Upper lobe of right lung (tissue), 1 donor: ENCODE measurements at regions not wholly inside any gene's neighbourhood (a gene's known extent, or its start where the extent isn't known, plus 50 kb on each side); places are given as distances from the start of the nearest gene placed in this dataset.

Experiments used
- ATAC-seq: fragments of 200-7000 bp; cut with Tn5 transposase; one replicate; pipeline ENCODE4 v1.9.1; 2020; ENCODE audit warnings: mild to moderate bottlenecking, moderate library complexity
- DNase-seq: peaks from one replicate; pipeline ENCODE4 v3.0.0-alpha.2; 2020
- H3K27ac ChIP-seq: fragments of 200-600 bp; one replicate; pipeline ENCODE4 v1.8.0; 2022
- H3K27me3 ChIP-seq: fragments of 200-600 bp; one replicate; pipeline ENCODE4 v1.8.0; 2022; ENCODE audit warnings: mild to moderate bottlenecking
- H3K36me3 ChIP-seq: fragments of 200-600 bp; one replicate; pipeline ENCODE4 v1.8.0; 2022
- H3K4me1 ChIP-seq: fragments of 200-600 bp; one replicate; pipeline ENCODE4 v1.8.0; 2022
- H3K4me3 ChIP-seq: fragments of 200-600 bp; one replicate; pipeline ENCODE4 v1.8.0; 2022; ENCODE audit warnings: mild to moderate bottlenecking
- H3K9me3 ChIP-seq: fragments of 200-600 bp; one replicate; pipeline ENCODE4 v1.8.0; 2022
- CTCF ChIP-seq: fragments of 200-600 bp; IDR thresholded peaks from one replicate; pipeline ENCODE4 v1.8.0; 2022; ENCODE audit warnings: antibody characterized with exemption
- intact Hi-C: fragments of 100-400 bp; cut with DNase I; formaldehyde crosslinking; loops from one replicate; pipeline ENCODE4 v1.11.0; 2022
- donor health status: DM: no; HTN: yes; CAD: no; lungs with severe emphysema.

- no peaks in the 10 kb centered on the region for H3K27me3 ChIP-seq
- H3K27ac ChIP-seq: no peak overlapping the region
- intact Hi-C loops: no loop called here
- H3K36me3 ChIP-seq: no peaks in the 10 kb centered on the region
- TF ChIP-seq CTCF: no peak
- ATAC-seq (no peak), DNase-seq (no peak)
- H3K9me3 ChIP-seq: no peaks in the 10 kb centered on the region
- H3K4me1 ChIP-seq: no peaks in the 10 kb centered on the region
- H3K4me3 ChIP-seq: no peak overlapping the region
Measured at GRCh38 chr1:213871179-213871578, 116.6 kb upstream of the PROX1 start.

GRCh38 chr1:213874789-213875188 is 113.0 kb upstream of the PROX1 start:
- Histone ChIP-seq H3K4me3 (no peak overlapping the region), H3K27ac (no peak overlapping the region), H3K27me3 (no peaks in the 10 kb centered on the region), H3K36me3 (no peaks in the 10 kb centered on the region), H3K4me1 (no peaks in the 10 kb centered on the region), H3K9me3 (no peaks in the 10 kb centered on the region)
- ATAC-seq (no peak), DNase-seq (no peak)
- TF ChIP-seq CTCF: no peak
- intact Hi-C loops: no loop called here

GRCh38 chr1:213876531-213876930 is 111.2 kb upstream of the PROX1 start:
- no peak for ATAC-seq
- Histone ChIP-seq H3K36me3 (no peaks in the 10 kb centered on the region), H3K27me3 (no peaks in the 10 kb centered on the region), H3K4me3 (no peak overlapping the region), H3K4me1 (no peaks in the 10 kb centered on the region), H3K9me3 (no peaks in the 10 kb centered on the region), H3K27ac (no peak overlapping the region)
- intact Hi-C loops: no loop called here
- no peak for TF ChIP-seq CTCF
- no peak for DNase-seq

- no peak for DNase-seq
- H3K9me3 ChIP-seq: no peaks in the 10 kb centered on the region
Measured at GRCh38 chr1:213883618-213884017, 104.2 kb upstream of the PROX1 start.

GRCh38 chr1:213884402-213884801 is 103.4 kb upstream of the PROX1 start:
- DNase-seq (no peak), ATAC-seq (no peak)
- TF ChIP-seq CTCF: no peak
- intact Hi-C loops: no loop called here
- Histone ChIP-seq H3K4me3 (no peak overlapping the region), H3K27ac (no peak overlapping the region), H3K9me3 (no peaks in the 10 kb centered on the region), H3K4me1 (no peaks in the 10 kb centered on the region), H3K36me3 (no peaks in the 10 kb centered on the region), H3K27me3 (no peaks in the 10 kb centered on the region)

More at GRCh38 chr1:213883618-213884017, 104.2 kb upstream of the PROX1 start:
- no peak for ATAC-seq
- Histone ChIP-seq H3K27ac (no peak overlapping the region), H3K4me3 (no peak overlapping the region), H3K4me1 (no peaks in the 10 kb centered on the region), H3K36me3 (no peaks in the 10 kb centered on the region), H3K27me3 (no peaks in the 10 kb centered on the region)
- intact Hi-C loops: no loop called here
- no peak for TF ChIP-seq CTCF

GRCh38 chr1:213884942-213885341 is 102.8 kb upstream of the PROX1 start:
- no peak for ATAC-seq
- Histone ChIP-seq H3K27me3 (no peaks in the 10 kb centered on the region), H3K27ac (no peak overlapping the region), H3K36me3 (no peaks in the 10 kb centered on the region), H3K4me3 (no peak overlapping the region), H3K4me1 (no peaks in the 10 kb centered on the region), H3K9me3 (no peaks in the 10 kb centered on the region)
- intact Hi-C loops: no loop called here
- DNase-seq: no peak
- no peak for TF ChIP-seq CTCF
